NOMO-1 (cell line): ENCODE measurements at regions not wholly inside any gene's neighbourhood (a gene's known extent, or its start where the extent isn't known, plus 50 kb on each side); places are given as distances from the start of the nearest gene placed in this dataset.

ENCODE experiments used
- DNase-seq, 2 experiments: peaks; one replicate each; lab custom pipeline; 2025; ENCODE audit not compliant: unreplicated experiment in 2 of 2; lab: John Stamatoyannopoulos, UW

DNA sequence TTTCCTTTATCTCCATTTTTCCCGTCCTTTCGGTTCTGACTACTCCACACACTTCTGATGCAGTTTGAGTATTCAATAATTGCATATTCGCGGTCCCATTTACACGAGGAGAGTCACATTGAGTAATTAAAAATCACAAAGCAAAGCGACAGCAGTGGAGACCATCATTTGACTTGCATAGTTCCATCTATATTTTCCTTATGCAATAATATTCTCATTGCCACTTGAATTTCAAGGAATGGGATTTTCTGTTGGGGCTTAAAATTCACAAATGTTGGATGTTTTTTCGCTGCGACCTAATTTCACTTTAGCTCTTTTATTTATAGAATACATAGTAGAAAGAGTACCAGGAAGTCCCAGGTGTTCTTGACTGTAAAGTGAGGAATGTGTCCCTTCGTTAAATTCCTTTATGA lies 186.8 kb downstream of the ZEB2 start:
- no peak for DNase-seq

DNA sequence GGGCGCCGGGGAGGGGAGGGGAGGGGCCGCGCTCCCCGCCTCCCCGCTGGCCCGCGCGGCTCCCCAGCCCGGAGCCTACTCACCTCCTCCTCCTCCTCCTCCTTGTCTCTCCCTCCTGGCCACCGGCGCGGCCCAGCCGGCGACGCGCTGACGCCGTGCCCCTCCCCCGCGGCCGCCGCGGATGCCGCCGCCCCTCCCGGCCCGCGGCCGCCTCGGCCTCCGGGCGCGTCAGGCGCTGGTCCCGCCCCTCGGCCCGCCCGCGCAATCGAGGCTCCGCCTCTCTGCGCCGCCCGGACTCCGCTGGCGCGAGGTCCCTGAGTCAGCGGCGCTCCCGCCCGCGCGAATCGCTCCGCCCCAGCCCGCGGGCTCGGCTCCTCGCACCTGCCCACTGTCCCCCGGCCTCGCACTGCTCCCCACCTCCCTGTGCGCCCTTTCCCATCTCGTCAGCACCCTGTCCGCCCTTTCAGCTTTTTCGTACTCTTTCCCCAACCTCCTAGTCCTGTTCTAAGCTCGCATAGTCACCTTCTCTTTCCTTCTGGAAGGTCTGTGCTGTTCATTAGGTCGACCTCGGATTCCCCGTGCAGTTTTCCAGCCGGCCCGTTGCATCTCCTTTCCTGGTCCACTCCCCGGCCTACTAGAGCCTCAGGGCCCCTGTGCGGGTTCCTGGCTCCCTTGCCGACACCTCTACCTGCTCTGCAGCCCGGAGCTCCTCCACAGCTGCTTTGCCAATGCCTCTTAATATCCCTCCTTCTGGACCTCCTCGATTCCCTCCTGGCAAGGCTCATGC lies 187.4 kb downstream of the ZEB2 start:
- DNase-seq = peak; percentile 85 to 87

DNA sequence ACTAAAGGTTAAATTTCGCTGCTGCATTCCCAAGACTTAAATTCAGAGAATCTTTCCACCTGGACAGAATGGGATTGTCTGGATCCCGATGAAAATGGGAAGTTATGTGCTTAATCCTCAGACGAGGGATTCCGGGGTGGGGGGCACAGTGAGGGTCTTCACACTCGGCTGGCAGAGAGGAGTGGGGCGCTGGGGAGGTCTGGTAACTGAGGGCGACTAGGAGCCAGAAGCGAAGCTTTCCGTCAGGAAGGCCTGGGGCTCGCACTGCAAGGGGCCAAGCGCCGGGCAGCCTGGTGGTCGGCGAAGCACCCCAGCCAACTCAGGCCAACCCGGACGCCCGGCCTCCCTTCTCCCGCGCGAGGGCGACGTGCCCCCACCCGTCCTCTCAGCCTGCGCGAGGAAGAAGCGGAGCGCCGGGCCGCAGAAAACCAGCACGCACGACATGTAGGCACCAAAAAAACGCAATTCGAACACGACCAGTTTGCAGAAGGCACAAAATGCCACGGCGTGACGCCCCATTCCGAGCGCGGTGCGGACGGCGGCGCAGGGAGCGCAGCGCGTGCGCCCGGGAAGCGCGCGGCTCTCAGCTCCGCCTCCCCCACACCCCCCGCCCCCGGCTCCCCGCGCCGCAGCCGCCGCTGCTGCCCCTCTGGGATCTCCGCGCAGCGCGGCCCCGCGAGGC lies 188.1 kb downstream of the ZEB2 start:
- DNase-seq = peak; percentile 78 to 85

- DNase-seq = peak in 1 of 2 experiments; percentile 14
These were observed 188.8 kb downstream of the ZEB2 start for GRCh38 chr2:144330951-144331673.

DNA sequence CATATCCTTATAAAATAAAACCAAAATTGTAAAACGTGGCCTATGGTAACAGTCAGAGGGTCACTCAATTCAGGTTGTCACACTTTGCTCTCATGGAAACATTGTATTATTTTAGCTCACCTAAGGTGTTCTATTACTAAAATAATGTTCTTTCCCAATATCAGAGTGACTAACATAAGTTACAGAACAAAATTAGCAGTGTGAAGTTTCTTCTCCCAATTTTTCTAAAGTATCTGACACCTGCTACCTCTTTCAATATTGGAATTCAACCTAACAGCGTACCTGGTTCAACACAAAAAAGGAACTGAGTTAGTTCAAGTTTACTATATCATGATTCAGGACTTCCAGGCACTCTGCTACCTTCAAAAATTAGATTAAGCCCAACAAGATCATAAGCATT lies 190.4 kb downstream of the ZEB2 start:
- no peak for DNase-seq

DNA sequence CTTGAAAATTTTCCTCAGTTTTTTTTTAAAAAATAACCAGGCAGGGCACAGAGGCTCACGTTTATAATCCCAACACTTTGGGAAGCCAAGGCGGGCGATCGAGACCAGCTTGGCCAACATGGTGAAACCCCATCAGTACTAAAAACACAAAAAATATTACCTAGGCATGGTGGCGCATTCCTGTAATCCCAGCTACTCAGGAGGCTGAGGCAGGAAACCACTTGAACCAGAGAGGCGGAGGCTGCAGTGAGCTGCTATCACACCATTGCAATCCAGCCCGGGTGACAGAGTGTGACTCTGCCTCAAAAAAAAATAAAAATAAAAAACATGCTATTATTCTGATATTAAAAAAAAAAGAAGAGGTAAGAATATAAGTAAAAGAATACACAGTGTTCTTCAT lies 191.0 kb downstream of the ZEB2 start:
- DNase-seq = no peak

DNA sequence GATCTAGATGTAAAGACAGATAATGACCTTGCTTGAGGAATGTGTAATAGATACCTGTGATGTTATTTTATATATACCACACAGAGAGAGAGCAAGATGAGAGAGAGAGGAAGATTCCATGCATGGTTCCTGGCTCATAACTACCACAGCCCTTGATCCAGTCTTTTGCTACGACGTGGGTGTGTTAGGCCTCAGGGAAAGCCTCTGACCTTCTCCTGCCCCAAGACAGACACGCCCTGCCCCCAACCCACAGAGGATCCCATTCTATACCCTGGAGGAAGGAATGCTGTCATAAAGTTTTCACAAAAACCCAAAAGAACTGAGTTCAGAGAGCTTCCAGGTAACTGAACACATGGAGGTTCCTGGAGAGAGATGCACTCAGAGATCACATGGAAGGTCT lies 193.1 kb downstream of the ZEB2 start:
- no peak for DNase-seq

DNA sequence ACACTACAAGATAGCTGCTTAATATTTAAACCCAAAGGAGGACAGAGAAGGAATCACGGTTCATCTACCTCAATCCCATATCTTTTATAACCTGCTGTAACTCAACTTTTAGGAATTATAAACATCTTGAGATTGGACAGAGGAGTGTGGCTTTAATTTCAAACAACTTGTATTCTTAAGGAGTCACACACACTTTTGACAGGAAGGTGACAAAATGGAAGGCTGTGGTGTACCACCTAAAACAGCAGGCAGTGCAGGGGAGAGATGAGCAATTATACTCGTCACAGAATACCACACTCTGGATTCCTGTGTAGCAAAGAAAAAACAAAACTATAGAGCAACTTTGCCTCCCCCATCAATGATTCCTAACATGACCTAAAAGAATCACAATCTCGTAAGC lies 194.8 kb downstream of the ZEB2 start:
- no peak for DNase-seq

- no peak for DNase-seq
These were observed 195.4 kb downstream of the ZEB2 start for GRCh38 chr2:144324446-144325045.

- DNase-seq = no peak
These were observed 196.0 kb downstream of the ZEB2 start for GRCh38 chr2:144323946-144324345.

DNA sequence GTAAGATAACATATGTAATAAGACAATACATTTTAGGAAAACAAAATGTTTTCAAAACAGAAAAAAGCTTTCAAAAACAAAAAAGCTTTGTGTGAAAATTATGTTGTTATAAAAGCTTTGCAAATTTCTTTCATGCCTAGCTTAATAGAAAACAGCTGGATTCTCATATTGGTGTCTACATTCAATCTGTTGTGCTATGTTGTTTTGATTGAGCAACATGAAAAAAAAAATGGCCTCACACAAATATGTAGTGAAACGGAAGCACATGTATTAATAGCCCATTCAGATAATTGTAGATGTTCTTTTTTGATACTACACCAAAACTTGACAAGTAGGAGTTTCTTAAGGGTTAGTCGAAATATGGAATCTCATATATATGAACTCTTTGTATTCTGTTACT lies 197.5 kb downstream of the ZEB2 start:
- no peak for DNase-seq

DNA sequence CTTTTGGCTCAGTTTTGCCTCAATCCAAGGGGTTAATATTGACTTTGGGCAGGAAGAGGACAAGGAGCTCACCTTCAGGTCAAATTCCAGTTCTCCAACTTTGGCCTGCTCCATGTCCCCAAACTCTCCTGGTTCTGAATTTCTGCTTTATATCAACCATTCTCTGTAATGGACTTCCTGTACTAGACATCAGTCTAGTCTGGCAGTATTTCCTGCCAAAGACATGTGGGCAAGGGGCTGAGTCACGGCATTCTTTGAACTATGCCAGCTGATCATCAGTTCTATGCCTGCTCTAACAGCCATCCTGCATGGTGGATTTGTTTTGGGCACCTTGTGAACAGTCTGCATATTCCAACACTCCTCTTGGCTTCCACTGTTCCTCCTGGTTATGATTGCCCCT lies 199.4 kb downstream of the ZEB2 start:
- DNase-seq = no peak

DNA sequence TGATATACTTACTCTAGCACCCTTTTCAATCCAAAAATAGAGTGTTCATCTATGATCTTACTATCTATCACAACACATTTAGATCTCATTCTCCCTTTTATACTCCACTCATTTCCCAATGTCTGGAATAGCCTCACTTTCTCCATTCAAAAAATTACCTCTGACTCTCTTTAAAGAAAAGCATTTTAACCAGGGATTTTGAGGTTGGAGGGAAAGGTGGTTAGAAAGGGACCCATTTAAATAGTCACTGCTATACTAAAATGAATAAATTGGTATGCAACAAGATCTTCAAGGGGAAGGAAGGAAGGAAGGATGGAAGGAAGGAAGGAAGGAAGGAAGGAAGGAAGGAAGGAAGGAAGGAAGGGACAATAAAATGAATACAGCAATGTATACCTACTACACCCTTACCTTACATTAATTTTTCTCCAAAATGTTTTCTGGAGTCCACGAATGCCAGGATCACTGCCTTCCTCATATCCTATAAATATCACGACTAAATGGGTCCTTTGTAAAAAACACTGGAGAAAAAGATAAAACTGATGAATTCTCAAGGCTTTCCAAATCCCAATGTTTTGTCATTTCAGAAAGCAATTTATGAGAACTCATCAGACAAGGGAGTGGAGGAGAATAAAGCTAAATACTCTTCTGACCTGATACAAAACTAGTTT lies 202.7 kb downstream of the ZEB2 start:
- no peak for DNase-seq

- DNase-seq = no peak
These were observed 208.9 kb downstream of the ZEB2 start for GRCh38 chr2:144310889-144311608.

- DNase-seq = no peak
These were observed 209.4 kb downstream of the ZEB2 start for GRCh38 chr2:144310484-144310883.

GRCh38 chr2:144307711-144308110 lies 212.2 kb downstream of the ZEB2 start:
- no peak for DNase-seq

- DNase-seq = no peak
These were observed 215.7 kb downstream of the ZEB2 start for GRCh38 chr2:144304202-144304601.

DNA sequence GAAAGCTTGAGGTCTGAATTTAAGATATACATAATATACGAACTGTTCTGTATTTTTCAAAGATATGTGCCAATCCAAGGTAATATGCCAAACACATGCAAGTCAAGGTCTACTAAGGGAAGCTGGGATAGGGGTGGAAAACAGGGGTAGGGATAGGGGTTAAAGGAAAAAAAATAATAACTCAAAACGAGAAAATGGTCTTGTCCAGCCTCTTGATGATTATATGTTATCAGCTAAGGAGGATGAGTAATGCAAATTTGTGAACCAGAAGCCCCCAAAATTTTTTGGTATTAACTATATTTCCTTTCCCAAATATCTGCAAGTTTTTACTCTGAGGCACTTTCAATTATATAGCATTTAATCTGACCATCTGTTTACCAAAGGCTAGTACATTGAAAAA lies 219.3 kb downstream of the ZEB2 start:
- no peak for DNase-seq

DNA sequence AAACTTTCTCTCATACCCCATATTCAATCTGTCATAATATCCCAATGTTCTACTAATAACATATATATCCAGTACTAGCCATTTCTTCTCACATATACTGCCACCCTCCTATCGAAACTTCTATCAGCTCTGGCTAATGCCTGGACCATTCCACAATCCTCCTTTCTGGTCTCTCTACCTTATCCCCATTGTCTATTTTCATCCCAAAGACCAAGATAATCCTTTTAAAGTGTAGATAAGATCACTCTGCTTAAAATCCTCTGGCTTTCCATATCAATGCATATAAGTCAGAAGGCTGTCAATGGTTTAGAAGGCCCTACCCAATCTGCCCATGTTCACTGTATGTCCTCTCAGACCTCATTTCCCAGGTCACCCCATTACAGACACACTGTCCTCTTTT lies 229.6 kb downstream of the ZEB2 start:
- no peak for DNase-seq

GRCh38 chr2:144288438-144288837 lies 231.5 kb downstream of the ZEB2 start:
- DNase-seq = no peak
